ENCODE measurements at regions not wholly inside any gene's neighbourhood (a gene's known extent, or its start where the extent isn't known, plus 50 kb on each side); places are given as distances from the start of the nearest gene placed in this dataset.
A peak's percentile ranks its signal among the peaks of the same experiment; 100 is the strongest.

DNA sequence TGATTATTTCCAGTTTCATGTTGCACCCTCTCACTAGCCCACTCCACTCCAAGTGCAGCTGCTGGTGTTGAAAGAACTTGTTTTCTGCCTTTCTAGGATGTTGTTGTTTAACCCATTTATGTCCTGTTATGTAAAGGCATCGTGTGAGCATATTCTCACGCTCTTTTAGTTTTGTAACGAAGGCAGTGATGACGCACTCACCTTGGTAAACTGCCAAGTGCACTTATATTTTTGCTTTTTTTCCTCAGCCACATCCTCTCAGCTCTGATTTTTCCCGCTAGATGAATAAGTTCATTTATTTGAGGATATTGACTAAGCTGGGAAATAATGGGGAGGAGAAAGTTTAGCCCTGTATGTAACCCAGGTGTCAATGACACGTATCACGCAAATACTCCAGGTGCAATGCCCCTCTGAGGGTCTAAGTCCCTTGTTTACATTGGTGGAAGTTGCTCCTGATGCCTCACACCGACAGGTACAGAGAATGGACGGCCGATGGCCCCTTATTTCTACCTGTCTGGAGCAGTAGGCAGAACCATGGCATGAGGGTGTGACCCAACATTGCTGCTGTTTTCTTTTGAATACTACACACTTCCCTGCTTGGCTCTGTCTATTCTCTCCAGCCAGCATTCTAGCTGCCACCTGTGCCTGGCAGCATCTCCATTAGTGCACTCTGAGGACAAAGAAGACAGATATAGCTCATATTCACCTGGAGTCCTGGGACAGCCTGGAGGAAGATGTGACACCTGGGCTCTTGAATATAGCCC, 132.7 kb upstream of the SLC24A3 start:
- DNase-seq = peak; percentile 31

DNA sequence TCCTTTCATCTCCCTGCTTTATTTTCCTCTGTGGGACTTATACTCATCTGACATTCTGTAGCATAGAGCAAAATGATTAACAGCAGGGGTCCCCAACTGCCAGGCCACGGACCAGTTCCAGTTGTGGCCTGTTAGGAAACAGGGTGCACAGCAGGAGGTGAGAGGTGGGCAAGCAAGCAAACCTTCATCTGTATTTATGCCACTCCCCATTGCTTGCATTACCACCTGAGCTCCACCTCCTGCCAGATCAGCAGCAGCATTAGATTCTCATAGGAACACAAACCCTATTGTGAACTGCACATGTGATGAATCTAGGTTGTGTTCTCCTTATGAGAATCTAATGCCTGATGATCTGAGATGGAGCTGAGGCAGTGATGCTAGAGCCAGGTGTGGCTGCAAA, 130.5 kb upstream of the SLC24A3 start:
- DNase-seq = no peak

DNA sequence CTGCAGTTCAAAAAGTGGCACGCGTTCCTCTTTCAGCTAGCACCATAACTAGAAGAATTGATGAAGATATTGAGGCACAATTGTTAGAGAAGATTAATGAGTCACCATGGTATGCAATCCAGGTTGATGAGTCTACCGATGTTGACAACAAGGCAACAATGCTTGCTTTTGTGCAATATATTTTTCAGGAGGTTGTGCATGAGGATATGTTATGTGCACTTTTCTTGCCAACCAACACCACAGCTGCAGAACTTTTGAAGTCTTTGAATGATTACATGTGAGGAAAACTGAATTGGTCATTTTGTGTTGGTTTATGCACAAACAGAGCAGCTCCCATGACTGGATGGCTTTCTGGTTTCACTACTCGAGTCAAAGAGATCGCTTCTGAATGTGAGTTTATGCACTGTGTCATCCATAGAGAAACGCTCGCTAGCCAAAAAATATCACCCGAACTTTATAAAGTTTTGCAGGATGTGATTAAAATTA, 129.3 kb upstream of the SLC24A3 start:
- no peak for DNase-seq

DNA sequence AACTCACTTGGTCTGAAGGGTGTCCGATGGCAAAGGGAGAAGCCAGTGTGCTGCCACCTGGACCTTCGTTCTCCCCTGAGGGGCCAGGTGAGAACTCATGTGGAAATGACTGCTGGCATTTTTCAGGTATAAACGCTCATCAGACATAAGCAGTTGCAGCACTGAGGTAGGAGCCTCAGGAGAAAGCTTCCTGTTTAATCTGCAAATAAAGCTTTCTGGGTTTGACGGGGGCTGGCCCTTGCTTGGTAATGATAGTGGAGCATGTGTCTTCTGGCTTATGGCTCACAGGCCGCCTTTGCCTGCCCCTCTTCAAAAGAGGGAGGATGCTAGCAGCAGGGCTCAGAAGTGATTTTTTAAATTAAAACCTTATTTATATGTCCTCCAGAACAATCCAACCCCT, 122.1 kb upstream of the SLC24A3 start:
- DNase-seq = no peak

DNA sequence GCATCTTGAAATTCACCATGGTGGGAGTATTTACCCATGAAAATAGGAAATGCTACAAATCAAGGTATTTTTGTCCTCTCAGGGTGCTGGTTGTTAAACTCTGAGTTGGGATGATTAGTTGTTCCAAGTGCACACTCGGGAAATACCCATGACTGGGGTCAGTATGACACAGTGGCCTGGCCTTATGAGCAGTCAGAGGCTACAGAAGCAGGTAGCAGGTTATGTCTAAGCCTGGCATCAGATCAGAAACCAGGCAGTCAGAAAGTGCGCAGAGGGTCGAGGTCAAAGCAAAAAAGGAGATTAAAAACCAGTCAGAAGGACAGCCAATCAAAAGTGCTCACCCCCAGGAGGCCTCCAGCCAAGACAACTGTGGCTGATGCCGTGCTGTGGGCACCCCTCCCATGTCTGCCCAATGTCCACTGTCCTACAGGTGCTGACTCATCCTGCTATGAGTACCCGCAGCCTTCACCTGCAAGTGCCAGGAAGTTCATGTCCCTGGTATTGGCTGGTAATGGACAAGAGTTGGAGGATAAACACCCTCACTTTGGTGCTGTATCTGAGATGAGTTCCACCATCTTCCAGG, 117.4 kb upstream of the SLC24A3 start:
- DNase-seq = no peak

DNA sequence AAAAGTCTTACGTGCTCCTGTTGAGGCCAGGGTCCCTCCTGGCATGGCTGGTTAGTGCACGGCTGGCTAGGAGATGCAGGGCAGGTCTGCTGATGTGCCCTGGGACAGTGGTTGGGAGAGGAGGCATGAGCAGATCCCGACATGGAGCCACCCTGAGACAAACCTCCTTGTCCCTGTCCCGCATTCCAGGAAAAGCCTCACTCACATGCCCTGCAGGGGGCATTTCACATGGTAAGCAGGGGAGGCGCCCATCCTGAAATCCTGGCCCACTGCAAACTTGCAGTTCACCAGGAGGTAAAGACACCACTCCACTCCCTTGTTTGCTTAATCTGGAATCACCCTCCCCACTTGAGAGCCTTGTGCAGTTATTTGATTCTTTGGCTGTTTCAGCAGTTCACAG, 116.7 kb upstream of the SLC24A3 start:
- peak; percentile 26 for DNase-seq

DNA sequence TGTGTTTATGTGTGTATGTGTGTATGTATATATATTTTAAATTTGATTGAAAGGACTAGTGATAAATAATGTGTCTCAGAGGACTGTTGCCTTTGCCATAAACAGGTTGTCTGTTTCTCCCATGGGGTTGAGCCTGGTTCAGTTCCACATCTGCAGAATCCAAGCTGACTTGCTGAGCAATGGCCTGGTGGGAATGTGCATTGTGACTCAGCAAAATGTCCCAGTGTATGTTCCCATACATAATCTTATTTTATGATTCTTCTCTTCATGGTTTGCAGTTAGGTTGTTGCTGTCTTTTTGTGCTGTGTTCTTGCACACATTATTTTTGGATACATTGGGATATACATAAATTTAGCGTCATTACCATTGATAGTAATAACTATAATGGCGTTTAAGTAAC, 115.6 kb upstream of the SLC24A3 start:
- DNase-seq = no peak

DNA sequence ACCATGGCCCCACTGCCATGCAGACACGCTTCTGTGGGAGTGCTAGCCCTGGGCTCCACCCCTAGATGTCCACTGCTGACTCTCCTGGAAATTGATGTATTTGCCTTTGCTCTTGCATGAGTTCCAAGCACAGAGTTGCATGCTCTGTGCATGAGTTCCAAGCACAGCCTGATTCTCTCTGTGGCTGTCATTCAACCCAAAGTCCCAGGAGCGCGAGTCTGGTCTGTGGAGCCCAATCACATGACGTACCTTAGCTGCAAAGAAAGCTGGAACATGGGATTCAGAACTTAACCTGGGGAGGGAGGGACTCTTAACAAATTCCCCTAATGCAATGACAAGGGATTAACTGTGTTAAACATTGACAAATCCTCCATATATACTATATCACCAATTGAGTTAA, 114.3 kb upstream of the SLC24A3 start:
- DNase-seq = no peak

DNA sequence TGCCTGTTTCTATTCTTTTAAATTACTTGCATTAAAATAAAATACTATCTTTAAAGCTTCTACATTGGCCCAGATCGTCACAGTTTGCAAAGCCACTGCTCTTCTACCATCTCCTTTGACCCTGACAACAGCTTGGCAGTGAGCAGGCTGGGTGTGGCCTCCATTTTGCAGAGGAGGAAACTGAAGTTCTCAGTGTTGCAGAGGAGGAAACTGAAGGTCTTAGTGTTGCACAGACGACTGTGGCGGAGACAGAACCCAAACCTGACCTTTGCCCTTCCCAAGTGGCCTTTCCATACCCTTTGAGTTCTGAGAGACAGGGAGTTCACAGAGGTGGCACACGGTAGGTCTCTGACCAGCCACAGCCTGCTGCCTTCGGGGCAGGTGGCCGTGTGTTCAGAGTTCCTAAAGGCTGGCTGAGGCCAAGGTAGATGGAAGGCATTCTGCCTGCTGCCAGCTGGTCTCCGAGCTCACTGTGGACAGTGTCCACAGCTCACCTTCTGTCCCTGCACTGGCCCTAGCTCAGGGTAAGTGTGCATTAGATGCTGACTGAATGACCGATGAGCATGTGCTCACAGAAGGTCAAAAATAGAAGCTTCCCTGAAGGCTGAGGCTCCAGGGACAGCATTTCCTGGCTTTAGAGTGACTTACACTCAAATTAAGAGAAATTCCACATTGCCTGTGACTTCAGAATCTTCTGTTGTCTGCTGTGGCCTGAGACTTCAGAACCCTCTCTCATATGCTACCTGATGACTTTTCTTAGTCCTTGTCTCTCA, 113.5 kb upstream of the SLC24A3 start:
- DNase-seq = no peak

DNA sequence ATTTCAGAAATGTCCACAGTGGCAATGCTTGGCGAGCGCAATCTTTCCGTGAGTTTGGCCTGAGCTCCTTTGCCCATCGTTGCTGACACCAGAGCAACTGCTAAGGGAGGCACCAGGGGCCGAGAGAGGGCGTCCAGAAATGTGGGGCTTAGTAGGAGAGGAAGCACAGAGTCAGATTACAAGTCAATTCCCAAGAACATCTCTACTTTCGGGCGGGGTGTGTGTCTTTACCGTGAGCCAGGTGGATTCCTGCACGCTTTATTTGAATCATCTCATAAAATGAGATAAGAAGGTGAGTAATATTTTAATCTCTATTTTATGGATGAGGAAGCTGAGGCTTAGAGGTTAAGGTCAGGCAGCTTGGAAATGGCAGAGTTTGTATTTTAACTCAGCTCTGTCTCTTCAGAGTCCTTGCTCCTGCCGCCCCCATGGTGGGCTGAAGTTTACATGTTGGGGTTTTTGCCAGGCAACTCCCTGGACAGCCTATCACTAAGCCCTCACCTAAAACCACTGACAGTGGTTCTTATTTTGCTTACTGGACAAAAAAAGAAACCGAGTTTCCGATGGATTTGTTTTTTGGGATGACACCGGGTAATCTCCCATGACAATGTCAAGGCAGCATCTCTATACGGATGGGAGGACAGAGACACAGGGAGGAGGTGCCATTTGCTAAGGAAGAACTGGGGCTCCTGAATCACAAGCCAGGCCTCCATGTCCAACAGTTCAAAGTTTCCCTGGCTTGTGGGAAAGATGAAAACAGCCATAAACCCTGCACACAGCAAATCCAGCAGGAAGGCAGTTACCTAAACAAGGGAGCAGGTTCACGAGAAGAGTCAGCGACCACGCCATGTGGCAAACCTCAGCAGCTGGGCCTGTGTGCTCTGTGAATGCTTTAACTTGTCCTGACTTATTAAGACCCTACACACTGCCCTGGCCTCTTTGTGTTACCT, 112.6 kb upstream of the SLC24A3 start:
- no peak for DNase-seq

DNA sequence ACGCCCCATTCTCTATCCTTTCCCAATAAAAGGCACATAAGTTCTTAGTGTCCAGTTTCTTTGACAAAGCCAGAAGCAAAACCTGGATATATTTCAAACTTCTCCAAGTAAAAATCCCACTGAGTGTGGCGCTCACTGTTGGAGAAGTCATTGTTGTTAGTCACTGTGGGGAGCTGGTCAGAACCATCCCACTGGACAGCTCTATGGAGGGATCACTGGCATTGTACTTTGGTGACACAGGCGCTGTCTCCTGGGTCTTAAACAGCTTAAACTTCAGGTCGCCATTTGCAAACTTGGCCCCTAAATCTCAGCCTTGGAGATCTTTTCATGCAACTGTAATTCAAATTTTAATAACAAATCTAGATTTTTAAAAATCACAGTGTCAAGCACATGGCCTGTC, 111.5 kb upstream of the SLC24A3 start:
- DNase-seq = no peak

DNA sequence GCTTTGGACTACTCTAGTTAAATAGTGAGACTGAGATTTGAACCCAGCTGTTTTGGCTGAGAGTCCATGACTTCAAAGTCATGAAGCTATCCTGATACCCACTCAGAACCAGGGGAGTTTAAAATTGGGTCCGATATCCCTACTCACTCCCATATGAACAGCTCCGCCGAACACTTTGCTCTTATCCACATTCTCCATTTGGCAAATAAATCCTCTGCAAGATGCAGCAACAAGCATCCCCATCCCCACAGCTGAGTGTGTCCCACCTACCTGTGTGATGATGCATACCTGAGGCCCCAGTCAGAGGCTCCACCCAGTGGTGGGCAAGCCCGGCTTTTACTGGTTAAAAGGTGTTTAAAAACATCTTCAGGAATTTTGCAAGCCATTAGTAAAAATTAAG, 108.3 kb upstream of the SLC24A3 start:
- no peak for DNase-seq

DNA sequence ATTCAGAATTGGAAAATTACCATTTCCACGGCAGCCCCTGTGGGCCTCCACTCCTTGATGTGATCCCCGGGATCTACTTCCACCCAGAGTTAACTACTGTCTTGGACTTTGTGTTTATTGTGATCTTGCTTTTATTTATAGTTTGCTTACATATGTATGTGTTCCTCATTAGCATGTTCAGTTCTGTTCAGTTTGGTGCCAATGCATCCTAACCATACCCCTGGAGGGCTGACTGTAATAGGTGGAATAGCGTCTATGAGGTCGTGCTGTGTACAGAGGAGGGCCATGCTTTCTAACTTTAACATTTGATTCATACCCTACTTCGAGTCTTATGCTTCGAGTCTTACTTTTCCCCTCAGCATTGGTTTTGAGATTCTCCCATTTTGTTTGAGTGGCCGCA, 104.3 kb upstream of the SLC24A3 start:
- no peak for DNase-seq

DNA sequence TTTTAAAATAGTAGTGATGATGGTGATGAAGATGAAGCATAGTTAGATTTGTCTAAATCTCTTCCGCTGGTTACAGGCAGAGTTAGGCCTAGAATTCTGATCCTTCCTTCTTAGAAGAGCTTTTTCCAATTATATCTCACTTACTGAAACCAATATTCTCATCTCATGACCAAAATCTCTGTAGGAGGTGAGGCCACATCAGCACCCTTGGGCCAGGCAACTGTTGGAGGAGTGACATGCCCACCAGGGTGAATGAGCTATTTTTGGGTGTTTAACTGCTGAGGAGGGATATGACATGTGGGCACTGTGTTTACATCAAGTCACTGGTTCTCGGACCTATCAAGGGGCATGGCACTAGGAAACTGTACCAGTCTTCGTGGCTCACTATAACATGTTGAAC, 102.2 kb upstream of the SLC24A3 start:
- DNase-seq = no peak

DNA sequence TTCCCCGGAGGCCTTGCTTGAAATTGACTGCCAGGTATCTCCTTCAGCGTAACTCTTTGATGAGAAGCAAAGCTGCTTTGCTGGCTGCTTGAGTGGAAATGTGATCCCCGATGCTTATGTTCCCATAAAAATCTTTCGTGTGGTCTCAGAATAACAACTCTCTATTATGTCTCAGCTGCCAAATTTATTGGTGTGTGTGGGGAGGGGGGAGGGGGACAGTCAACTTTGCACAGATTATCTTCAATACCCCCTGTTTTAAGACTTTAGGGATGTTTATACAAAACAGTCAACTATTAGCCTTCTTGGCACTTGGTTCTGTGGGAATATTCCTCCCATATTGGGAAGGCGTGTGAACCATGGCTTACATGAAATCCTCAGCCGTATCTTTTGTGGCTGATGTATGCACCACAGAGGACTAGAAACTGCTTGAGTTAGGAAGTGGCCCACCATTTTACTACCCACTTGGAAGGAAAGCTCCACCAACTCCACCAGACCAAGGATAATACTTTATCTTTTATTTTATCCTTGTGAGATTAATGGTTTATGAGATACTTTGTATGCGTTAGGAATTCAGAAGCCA, 101.5 kb upstream of the SLC24A3 start:
- no peak for DNase-seq

DNA sequence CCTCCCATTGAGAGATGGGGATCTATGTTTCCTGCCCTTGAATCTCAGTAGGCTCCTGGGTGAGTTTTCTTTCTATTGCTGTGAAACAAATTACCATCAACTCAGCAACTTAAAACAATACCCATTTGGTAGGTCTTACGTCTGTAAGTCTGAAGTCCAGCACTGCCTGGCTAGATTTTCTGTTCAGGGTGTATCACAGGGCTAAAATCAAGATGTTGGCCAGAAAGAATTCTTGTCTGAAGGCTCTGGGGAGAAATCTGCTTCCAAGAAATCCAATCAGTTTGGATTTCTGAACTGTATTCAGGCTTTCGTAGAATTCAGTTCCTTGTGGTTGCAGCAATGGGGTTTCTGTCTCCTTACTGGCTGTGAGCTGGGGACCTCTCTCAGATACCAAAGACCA, 99.6 kb upstream of the SLC24A3 start:
- DNase-seq = no peak

DNA sequence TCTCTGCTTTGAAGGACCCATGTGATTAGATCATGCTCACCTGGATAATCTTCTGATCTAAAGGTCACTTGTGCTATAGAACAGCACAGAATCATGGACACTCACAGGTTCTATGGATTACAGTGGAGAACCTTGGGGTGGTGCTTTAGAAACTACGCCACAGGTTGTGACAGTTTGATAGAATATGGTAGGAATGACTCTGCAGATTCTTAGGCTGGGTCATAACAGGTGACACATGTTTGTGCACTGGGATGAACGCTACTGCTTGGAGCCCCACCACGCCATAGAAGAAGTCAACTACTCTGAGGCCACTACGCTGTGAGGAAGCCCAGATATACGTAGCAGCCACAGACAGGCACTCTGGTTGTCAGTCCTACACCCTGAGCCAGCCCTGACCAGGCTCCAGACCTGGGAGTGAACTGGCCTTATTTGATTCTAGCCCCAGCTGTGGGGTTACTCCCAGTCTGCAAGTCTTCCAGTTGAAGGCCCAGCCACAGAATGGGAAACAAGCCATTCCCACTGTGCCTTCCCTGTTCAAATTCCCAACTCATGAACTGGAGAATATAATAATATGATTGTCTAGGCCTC, 99.0 kb upstream of the SLC24A3 start:
- DNase-seq = no peak

DNA sequence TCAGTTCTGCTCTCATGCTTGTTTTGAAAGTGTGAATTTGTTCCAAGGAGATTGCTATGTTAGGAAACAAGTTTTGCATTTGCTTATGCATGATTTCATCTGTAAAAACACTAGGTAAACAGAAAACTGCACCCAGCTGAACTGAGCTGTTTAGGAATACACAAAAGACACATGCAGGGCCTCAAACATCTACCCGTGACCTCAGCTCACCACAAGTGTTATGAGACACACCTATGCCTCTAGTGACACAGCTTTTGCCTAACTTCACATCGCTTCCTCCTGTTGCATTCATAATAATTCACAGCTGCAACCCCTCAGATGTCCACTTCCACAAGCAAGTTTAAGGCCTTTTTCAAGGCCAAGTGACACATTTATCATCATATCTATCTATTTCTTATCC, 98.0 kb upstream of the SLC24A3 start:
- no peak for DNase-seq

DNA sequence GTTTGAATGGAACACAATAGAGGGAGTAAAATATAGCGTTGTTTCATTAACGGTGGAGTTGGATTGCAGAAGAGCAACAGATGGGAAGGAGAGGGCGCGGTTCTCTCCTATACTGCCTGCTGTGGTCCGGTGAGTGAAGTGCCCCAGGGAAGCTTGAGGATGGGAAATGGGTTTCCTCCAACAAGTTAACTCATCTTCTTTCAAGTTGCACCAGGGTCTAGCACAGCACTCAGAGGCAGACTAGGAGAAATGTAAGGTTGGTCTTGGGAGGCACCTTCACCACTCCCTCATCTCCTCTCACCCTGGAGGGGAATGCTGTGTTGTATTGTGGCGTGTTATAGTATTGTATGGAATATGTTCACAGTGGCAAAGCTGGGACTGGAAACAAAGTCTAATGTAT, 96.9 kb upstream of the SLC24A3 start:
- DNase-seq = no peak

DNA sequence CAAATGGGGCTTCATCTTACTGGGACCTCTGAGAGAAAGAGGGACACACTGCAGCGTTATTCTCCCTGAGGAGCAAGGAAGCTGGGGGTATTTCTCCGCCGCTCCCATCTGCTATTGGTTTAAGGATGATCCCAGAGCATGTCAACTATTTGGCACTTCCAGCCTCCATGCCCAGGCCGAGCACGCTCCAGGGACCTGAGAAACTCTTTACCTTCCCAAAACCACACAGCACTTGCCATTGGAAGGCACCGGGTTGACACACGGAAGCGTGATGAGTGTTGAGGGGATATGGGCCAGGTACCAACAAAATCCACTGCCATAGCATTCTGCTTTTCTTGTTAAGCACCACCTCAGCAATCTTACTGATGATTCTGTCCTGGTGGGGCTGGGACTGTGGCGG, 92.4 kb upstream of the SLC24A3 start:
- no peak for DNase-seq

DNA sequence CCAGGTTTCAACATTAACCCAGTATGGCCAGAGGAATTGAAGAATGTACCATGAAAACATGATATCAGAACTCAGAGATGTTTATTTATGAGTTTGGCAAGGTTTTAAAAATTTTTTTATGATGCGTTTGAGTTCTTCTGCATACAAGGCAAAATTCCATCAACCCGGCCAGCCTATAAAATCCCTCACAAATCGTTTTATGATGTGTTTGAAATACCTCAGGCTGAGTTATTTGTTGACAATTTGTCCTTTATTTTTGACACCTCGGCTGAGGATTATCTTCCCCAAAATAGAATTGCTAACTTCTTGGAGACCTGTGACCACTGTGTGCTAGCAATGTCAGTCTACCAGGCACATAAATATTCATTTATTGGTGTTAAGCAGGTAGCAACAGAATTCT, 91.9 kb upstream of the SLC24A3 start:
- no peak for DNase-seq

DNA sequence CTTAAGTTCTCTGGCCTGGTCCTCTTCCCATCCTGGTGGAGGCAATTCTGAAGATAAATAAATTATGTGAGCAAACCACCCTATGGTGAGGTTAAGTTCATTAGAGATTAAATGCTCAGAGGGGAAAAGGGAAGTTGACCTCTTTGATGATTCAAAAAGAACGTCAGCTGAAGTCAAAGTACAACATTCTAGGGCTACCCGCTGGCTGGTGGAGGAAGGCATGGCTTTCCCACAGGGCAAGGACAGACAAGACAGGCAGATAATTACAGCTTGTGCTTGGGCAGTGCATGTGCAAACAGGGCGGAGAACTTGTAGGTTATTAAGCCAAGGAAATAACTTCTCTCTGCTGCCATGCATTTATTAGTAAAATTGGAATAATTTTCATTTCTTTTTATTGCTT, 91.0 kb upstream of the SLC24A3 start:
- DNase-seq = no peak

All from NCI-H2029 (cell line).